HG02678 (cell line): ENCODE measurements at regions not wholly inside any gene's neighbourhood (a gene's known extent, or its start where the extent isn't known, plus 50 kb on each side); places are given as distances from the start of the nearest gene placed in this dataset.
"Not testable (repeated sequence)": the region's sequence is repeated elsewhere in the genome, so short reads cannot be mapped to it uniquely, and the experiment has no call there.

Experiments
- ATAC-seq: cut with Tn5 transposase; IDR thresholded peaks from one replicate; pipeline ENCODE4 v1.9.1; 2021; ENCODE audit warnings: mild to moderate bottlenecking, moderate library complexity; ENCODE audit not compliant: unreplicated experiment

DNA sequence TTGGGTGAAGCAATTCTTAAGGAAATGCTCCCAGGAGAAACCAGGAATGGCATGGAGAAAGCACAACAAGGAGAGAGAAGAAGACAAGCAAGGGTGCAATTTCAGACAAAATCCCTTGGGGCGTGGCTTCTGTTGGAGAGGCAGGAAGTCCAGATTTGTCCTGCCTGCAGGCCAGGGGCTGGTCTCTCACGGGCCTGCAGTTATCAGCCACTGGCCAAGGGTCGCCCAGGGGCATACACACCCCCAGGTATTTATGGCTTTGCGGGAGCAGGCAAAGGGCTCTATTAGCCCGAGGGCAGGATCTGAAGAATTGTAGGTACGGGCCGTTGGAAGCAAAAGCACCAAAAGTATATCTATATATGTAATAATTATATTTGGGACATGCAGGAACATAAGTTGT lies 87.7 kb downstream of the IYD start:
- no peak for ATAC-seq

DNA sequence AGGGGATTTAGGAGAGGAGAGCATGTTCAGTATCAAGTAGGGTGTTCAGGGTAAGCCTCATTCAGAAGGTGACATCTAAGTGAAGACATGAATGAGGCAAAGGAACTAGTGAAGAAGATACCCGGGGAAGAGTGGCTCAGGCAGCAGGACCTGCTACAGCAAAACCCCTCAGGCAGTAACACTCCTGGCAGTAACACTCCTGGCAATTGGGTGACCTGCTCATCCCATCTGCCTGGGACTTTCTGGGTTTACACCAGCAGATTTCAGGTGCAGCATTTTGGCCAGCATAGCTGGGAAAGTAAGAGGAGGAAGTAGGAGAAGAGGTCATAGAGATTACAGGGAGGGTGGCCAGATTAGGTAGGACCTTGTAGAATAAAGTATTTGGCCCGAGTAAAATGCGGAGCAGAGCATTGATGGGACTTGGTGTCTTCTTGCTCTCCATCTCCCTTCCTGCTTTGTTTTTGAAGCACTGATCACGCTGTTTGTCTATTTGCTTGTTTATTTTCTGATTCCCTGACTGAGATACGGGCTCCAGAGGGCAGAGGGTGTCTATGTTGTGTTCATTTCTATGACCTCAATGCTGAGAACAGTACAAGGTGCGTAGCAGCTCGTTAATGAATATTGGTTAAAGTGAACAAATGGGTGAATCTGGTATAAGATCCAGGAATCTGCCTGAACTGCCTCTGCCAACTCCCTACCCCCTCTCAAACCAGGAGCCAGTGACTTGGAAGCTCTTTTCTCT lies 88.3 kb downstream of the IYD start:
- no peak for ATAC-seq

DNA sequence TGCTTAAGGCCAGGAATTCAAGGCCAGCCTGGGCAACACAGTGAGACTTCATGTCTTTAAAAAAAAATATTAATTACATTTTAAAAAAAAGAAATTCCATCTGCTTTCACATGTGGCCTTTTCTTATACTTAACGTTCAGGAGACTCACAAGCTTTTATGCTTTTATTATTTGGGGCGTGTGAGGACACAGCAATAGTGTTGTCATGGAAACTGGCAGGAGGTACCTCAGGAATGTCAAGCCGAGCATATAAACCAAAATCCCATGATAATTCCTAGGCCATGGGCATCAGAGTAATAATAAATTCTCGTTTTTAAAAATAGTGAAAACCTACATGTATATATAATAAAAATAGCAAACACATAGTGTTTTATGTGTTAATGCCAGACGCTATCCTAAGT lies 89.8 kb downstream of the IYD start:
- no peak for ATAC-seq

DNA sequence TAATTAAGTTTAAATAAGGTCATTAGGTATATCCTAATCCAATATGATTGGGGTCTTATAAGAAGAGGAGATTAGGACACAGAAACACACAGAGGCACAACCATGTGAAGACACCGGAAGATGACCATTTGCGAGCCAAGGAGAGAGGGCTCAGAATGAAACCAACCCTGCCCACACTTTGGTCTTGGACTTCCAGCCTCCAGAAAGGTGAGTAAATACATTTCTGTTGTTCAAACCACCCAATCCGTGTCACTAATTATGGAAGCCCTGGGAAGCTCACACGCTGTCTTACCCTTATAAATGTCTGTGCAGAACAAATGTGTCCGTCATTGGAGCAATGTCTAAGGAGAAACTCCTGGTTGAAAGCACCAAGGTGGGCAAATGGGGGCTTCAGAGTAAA lies 95.0 kb downstream of the IYD start:
- no peak for ATAC-seq

DNA sequence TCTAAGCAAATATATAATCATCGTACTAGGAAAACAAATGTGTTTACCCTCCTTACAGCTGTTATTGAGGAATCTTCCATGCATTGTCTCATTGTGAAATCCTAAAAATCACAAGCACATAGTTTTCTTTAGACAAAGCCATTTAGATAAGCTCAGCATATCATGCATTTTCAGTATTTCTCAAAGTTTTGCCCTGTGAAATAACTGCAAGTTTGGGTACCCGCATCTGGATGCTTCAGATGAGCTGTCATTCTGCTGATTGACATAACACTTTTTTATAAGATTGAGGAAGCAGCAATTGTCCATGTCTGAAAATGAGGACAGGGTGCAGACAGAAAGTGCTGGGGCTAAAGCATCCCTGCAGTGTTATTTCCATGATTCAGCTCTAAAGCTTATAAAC lies 96.2 kb downstream of the IYD start:
- ATAC-seq: no peak

DNA sequence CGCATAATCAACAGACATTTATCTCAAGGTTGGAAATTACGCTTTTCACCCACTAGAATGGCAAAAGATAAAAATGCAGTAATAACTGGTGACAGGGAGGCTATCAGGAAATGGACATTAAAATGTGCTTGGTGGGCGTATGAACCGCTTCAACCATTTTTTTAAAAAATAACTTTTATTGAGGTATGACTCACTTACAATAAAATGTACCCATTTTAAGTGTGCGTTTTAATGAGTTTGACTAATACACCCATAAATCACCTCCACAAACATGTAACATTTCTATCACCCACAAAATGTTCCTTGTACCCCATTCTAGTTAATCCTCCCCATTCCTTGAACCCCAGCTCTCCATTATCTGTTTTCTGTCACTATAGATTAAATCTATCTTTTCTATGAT lies 96.8 kb downstream of the IYD start:
- no peak for ATAC-seq

DNA sequence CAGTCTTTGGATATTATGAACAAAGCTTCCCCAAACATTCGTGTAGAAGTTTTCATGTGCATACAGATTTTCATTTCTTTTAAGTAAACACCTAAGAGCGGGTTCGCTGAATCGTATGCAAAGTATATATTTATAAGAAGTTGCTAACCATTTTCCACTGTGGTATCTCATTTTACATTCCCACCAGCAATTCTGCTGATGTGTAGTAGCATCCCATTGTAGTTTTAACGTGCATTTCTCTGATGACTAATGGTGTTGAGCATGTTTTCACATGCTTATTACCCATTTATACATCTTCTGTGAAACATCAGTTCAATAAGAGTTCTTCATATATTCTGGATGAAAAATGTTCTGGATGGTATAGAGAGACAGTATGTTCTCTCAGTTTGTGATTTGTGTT lies 97.4 kb downstream of the IYD start:
- ATAC-seq: no peak

DNA sequence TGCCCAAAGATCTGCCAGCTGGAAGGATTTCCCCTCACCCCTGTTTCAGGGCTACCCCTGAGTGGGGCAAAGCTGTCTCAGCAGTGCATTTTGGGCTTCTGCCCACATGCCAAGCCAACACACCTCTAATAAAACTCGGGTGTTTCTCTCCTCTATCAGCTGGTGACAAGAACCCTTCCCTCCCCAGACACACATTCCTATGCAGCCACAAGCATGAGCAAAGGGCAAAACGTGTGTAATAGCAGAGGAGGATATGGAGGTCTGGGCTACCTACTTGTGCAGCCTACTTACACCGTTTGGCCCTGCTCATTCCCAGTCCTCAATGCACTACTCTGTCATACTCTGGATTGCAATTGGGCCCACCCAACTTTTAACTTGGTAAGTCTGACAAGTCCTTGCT lies 101.3 kb downstream of the IYD start:
- no peak for ATAC-seq

DNA sequence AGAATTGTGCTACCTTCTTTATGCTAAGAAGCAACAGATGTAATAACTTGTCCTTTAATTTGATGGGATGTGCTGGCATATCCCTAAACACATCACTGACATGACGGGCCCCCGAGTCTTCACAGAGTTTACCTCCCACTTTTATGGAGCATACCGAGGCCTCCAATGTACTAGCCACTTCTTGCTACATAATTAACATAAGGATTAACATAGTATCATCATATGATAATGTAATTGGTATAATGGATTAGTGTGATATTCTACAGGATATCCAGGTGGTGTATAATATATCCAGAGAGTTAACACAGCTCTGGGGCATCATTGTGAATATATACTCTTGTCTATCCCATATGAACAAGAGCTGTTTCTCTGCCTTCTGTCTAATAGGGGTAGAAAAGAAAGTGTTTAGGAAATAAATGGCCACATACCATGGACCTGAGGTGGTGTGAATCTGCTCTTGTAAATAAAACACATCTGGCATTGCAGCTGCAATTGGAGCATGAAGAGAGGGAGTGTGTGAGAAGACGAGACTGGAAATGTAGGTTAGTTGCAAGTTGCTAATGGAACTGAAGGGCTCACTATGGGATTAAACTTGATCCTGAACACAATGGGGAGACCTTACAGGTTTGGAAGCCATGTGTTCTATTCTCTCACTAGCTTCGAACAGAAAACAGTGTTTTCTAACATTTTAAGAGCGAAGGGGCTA lies 102.3 kb downstream of the IYD start:
- no peak for ATAC-seq

DNA sequence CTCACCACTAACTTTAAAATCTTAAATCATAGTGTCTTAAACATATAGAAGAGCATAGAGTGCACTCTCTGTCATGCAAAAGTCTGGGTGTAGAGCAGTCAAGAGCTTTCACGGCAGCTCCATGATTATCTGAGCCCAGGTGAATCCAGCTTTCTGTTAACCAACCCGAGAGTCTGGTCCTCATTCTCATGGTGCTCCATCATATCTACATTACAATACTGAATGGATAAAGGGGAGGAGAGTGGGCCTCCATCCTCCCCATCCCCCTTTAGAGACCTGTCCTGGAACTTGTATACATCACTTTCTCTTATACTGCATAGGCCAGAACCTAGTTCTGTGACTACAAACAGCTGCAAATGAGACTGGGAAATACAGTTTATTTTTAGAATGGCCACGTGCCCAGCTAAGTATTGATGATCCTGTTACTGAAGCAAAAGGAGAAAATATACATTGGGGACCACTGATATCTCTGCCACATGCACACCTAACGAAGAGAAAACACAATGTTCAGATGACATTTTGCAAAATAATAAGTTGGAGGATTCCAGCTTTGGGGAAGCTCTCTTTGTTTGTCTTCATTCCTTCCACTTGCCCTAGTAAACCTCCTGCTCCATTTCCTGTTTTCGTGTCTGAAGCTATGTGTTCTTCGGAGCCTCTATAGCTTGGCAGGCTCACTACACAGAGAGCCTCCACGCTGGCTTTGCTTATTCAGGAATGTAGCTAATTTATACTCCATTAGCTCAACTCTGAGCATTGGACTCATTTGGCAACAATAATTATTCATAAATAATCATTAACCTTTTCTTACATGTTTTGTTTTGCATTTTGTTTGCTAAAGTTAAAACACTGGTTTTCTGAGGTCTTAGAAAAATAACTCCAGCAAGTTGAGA lies 110.1 kb downstream of the IYD start:
- ATAC-seq: no peak

DNA sequence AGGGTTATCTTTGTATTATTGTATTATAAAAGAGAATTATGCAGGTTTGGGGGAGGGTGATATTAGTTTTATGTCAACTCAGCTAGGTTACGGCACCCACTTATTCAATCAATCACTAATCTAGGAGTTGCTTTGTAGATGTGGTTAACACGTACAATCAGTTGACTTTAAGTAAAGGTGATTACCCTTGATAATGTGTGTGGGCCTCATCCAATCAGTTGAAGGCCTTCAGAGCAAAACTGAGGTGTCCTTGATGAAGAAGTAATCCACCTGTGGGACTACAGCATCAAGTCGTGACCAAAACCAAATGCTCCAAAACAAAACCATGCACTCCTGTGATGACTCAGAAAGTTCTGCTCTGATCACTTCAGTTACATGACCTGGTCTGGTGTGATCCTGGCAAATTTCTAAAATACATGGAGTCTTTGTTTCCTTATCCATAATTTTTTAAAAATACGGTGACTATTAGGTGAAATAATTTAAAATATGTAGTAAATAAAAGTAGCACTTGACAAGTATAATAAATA lies 114.1 kb downstream of the IYD start:
- no peak for ATAC-seq

DNA sequence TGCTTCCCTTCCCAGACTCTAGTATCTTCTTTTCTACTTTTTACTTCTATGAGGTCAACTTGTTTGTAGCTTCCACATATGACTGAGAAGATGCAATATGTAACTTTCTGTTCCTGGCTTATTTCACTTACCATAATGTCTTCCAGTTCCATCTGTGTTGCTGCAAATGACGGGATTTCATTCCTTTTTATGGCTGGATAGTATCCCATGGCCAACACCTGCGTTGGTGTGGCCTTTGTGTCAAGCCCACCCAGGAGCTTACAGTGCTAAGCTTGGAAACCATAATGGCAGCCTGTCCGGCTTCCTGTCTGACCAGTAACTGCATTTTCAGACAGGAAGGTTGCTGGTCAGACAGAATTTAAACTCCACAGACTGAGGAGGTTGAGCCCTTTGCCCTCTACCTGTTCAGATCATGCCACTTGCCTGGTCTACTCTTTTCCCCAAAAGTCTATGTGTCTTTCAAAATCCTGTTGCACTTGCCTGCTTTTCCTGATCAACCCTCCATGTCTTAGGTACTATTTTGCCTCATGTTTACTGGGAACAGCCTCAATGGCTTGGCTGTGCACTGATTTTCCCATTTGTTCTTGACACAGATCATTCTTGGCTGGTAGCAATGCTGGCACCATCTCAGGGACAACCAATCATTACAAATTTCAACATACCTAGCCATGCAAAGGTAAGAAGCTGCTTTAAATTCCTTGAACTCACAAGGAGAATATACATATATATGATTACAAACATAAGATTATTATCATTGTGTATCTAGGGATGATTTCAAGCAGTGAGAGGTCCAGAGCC lies 114.3 kb upstream of the PLEKHG1 start:
- no peak for ATAC-seq

DNA sequence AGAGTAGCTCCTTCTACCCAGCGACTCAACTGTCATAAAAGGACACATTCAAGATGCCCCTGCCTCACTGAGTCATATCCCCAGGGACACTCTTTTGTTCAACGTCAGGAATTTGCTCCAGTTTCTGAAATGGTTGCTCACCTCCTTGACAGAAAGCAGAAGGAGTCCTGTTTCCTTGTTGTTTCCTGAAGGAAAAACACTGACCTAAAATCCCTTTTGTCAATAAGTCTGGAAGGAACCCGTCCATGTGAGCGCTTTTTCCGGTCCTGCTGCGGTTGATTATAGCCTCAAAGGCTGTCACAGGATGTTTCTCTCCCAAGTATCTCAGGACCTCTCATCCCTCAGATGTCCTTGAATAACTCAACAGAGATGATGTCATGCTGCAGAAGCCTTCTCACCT lies 113.6 kb upstream of the PLEKHG1 start:
- ATAC-seq: no peak

DNA sequence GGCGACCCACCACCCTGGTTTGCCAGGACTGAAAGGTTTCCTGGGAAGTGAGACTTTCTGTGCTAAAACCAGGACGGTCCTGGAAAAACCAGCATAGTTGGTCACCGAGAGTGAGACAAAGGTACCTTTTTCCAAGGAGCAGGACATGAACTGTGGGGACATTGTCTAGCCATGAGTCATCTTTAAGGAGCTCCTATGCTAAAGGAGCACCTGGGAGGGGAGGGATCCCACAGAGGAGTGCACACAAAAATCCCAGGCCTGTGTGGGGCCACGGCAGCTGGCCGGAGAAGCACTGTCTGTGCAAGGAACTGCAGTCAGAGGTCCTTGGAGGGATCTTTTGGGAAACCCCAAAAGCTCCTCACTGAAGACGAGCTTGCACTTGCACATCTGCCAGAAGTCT lies 109.1 kb upstream of the PLEKHG1 start:
- ATAC-seq: no peak

DNA sequence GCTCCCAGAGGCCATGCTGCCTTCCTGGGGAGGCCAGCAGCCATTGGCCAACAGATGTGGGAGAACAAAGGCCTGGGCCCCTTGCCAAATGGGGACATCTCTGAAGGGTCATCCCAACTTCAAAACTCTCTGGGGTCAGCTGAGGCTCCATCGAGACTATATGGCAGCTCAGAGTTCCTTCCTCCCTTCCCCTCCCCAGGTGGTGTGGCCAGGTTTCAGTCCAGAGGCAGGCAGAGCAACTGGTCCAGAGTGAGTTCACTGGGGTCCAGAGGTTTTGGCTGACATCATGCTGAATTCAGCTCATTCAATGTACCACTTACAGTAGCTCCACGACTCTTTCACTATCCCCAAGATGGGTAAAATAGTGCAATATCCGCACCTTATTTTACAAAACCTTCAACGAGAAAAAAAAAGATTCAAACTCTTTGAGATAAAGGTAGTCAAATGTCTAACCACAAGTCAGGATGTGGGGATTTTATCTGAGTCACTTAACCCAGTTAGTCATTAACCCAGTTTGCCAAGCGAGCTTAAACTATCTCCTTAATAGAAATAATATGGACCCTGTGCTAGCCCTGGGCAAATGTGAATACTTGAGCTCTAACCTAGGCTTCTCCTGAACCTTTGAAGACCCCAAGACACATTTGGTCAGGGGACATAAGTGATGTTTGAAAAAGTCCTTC lies 108.4 kb upstream of the PLEKHG1 start:
- ATAC-seq: peak; percentile 95

DNA sequence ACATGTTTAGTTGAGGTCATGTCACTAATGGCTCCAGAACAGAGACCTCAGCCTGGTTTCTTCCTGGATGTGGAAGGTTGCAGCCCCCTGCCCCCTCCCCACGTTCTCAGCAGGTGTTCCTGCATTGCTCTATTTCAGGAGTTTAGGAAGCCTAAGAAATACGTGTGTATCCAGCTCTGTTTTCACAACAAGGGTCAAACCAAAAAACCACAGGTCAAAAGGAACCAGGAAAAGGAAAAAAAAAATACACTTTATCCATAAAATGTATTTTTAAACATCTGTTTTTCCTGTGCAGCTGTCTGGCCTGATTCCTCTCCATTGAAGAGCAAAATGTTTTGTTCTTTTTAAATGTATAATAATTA lies 107.9 kb upstream of the PLEKHG1 start:
- no peak for ATAC-seq

DNA sequence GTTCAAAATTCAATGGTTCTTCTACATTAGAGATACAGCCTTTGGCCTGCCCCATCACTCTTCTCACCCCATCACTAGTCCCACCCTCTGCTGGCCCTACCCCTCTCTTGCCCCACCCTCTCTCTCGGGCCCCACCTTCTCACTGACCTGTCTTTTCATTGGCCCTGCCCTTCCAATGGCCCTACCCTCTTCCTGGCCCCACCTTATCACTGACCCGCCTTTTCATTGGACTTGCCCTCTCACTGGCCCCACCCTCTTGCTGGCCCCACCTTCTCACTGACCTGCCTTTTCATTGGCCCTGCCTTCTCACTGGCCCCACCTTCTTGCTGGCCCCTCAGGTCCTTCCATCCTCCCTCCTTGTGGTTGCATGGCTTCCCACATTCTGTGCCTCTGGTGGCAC lies 107.2 kb upstream of the PLEKHG1 start:
- ATAC-seq: no peak

DNA sequence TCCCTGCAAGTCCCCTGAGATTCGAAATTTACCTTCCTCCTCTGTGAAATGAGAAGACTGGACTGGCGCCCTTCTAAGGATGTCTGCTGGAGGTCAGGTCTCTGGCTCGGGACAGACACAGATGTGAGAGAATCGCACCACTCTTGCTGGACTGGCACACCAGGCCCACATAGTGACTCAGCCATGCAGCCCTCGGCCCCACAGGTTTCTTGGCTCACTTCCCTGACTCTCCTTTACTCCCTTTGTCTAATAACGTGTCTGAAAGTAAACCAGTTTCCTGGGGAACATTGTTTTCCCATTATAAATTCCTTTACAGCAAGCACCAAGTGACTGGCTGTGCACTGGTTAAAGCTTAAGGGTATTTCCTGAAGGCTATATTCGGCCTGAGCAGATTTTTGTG lies 106.7 kb upstream of the PLEKHG1 start:
- ATAC-seq: no peak

DNA sequence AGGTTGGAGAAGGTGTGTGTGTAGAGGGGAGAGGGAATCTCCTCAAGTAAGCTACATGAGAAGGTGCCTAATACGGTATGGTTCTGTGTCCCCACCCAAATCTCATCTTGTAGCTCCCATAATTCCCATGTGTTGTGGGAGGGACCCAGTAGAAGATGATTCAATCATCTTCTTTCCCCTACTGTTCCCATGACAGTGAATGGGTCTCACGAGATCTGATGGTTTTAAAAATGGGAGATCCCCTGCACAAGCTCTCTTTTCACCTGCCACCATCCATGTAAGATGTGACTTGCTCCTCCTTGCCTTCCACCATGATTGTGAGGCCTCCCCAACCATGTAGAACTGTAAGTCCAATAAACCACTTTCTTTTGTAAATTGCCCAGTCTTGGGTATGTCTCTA lies 106.1 kb upstream of the PLEKHG1 start:
- ATAC-seq: not testable (repeated sequence)

DNA sequence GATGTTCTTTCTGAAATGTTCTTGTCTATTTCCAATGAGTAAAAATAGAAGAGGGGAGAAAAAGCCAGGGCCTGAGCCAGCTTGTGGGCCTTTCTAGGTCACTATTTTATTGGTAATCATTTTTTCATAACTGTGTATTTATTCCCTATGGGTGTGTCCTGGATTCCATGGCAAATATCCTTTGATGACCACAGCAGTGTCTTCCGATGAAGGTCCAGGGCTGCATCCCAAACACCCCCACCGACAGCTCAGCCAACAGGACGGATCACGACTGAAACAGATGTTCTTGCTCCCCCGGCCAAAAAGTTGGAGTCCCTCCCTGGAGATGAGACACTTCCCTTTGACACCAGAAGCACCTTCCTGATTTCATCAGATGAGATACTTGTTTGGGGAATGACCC lies 105.4 kb upstream of the PLEKHG1 start:
- no peak for ATAC-seq
